ENCODE measurements at regions not wholly inside any gene's neighbourhood (a gene's known extent, or its start where the extent isn't known, plus 50 kb on each side); places are given as distances from the start of the nearest gene placed in this dataset.

- TF ChIP-seq CTCF (conservative IDR thresholded peaks at IDR 0.05 in 1 of 2, IDR thresholded peaks at IDR 0.05 in 1 of 2; ENCODE audit: low read depth in 1 of 2, low read length in 2 of 2): peak; percentile 59 to 61
- TF ChIP-seq EZH2 (IDR thresholded peaks at IDR 0.05; ENCODE audit: low read length, missing control alignments): no peak
Observed at GRCh38 chr5:174311531-174312269, 266.2 kb downstream of the NSG2 start.
